ENCODE measurements at regions not wholly inside any gene's neighbourhood (a gene's known extent, or its start where the extent isn't known, plus 50 kb on each side); places are given as distances from the start of the nearest gene placed in this dataset.

DNA sequence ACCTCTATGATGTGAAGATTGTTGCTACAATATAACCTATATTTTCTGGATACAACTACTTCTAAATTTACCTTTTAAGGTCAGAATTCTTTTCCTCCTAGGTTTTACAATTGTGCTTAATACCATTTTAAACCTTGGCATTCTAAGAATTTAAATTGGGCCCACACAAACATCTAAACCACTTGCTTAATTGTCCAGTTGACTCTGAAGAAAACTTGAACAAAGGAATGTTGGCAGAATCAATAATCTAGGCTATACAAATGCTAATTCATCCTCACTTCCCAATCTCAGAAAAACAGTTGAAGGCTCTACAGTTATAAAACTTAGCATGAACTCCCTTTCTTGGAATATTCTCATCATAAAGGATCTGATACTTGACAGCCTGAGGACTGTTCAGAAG lies 84.3 kb downstream of the RPRM start:
- TF ChIP-seq CTCF (IDR thresholded peaks at IDR 0.05) = no peak
- no peak for TF ChIP-seq POLR2A (IDR thresholded peaks at IDR 0.05)
